Esophagus mucosa (tissue), 1 donor: ENCODE measurements at regions not wholly inside any gene's neighbourhood (a gene's known extent, or its start where the extent isn't known, plus 50 kb on each side); places are given as distances from the start of the nearest gene placed in this dataset.

Experiments
- ATAC-seq: fragments of 200-7000 bp; cut with Tn5 transposase; one replicate; pipeline ENCODE4 v1.9.1; 2020
- donor health status: DM: yes; HTN: yes; CAD: no.

- ATAC-seq: no peak
These were observed 476.5 kb upstream of the IGFBP3 start for GRCh38 chr7:46397591-46397990.

DNA sequence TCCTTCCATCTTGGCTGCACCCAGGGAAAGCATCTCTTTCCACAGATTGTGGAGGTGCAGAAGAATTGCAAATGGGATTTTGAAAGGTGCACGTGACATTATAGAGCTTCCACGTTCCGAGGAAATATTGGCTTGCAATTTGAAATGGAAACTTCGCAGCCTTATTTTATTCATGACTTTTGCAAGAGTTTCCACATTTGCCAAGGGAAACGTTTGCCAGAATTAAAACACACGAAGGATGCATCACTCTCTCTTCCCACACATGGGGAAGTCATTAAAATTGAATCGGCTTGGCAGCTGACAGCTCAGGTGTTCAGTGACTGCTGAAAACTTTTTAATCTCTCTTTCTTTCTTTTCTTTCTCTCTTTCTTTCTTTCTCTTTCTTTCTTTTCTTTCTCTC is 475.4 kb upstream of the IGFBP3 start:
- no peak for ATAC-seq

GRCh38 chr7:46393142-46393541 is 472.1 kb upstream of the IGFBP3 start:
- no peak for ATAC-seq

DNA sequence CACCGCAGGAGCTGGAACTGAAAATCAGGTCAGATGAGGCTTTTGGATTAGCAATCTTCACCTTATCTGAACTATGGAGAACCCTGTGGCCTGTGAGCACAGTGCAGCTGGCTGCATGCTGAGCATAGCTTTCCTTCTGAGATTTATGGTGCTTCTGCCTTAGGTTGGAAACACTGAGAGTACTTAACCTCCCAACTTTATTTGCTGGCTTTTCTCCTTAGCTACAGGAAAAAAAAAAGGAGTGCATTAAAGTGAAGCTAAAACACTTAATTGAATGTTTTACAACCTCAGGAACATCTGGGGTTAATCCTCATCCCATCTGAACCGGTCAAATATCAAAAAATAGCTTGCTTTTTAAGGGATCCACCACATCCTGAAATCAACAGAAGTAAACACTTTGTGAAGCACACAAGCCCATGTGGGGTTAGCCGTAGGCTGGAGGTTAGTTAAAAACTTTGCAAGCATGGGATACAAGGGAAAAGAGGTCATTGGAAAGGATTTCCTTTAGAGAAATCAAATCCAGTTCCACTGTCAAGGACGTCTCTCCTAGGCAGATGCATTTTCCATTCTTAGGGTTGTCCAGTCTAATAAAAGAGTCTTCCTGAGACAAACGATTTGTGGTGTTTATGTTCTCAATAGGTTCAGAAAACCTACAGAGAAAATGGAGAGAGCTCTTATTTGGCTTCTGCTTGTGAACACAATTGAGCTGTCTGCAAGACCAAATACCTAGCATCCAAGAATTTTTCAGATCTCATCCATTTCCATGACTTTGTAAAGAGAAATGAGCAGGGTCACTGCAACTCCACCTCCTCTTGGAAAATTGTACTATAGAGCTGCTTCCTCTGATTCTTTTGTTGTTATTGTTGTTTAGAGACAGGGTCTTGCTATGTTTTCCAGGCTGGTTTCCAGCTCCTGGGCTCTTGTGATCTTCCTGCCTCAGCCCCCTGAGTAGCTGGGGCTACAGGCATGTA is 470.4 kb upstream of the IGFBP3 start:
- ATAC-seq: no peak

DNA sequence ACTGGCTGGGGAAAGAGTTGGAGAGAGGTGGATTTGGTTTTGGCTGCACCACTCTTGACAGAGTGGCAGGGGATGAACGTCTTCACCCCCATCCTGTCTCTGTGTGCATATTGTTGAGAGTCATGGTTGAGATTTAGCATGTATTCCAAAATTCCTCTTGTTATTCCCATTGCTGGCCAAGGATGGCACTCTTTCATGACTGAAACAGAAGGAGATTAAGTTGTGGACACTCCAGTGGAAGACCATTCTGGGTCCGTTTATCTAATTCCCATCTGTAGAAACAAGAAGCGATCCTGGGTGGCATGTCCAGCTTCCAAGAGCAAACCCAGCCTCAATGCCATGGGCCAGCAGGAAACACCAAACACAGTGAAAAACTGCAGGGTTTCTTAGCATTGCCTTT is 469.0 kb upstream of the IGFBP3 start:
- ATAC-seq: no peak

DNA sequence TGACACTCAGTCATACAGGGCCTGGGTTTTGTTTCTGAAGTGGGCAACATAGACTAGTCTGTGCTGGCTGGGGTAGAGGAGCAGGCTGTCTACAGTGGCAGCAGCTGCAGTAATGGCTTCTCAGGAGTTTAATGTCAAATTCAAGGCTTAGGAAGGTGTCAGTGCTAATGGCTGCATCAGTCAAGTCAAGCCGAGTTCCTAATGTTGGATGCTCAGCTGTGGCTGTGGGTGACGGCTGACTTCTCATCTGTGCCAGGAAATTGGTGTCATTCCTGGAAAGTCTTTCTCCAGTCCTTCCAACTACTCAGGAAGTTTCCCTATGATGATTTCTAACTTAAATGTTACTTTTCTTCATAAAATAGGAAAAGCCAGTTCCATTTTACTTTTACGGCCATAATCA is 468.1 kb upstream of the IGFBP3 start:
- ATAC-seq: no peak

GRCh38 chr7:46387646-46388045 is 466.6 kb upstream of the IGFBP3 start:
- no peak for ATAC-seq

GRCh38 chr7:46386428-46387399 is 465.6 kb upstream of the IGFBP3 start:
- no peak for ATAC-seq

- ATAC-seq: no peak
These were observed 464.7 kb upstream of the IGFBP3 start for GRCh38 chr7:46385662-46386309.

- no peak for ATAC-seq
These were observed 462.5 kb upstream of the IGFBP3 start for GRCh38 chr7:46383605-46384004.

DNA sequence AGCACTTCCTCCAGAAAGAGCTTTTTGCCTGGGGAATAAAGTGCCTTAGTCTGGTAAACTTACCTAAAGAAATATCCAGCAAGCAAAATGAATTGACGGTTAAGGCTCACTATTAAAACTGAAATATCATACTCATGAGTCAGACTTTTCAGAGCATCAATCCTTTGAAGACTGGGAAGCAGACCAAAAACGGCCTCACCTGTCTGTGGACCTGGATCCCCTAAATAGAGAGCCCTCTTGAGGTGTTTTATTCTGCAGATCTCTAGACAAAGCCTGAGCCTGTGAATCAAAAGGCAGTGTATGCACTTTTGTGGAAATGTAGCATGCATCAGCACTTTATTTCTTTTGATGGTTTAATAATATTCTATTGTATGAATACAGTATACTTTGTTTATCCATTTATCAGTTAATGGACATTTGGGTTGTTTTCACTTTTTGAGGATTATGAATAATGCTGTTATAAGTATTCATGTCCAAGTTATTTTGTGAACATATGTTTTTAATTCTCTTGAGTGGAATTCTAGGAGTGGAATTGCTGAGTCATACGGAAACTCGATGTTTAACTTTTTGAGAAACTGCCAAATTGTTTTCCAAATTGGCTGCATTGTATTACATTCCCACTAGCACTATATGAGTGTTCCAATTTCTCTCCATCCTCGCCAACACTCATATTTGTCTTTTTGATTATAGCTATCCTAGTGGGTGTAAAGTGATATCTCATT is 449.0 kb upstream of the IGFBP3 start:
- peak; percentile 60 for ATAC-seq

DNA sequence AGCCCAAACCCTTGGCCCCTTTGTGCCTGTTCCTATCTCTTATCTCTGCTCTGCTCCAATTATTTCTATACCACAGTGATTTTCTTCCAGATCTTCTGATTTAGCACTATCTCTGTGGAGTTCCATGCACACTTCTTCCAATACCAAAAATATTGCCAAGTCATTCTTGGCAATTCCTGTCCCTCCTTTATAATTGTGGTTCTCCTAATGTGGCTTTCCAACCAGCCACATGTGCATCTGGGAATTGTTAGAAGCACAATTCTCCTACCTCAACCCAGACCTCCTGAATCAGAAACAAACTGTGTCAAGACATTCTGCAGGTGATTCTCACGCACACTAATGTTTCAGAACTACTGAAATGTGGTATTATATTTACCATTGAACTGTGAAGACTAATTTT is 447.8 kb upstream of the IGFBP3 start:
- no peak for ATAC-seq

DNA sequence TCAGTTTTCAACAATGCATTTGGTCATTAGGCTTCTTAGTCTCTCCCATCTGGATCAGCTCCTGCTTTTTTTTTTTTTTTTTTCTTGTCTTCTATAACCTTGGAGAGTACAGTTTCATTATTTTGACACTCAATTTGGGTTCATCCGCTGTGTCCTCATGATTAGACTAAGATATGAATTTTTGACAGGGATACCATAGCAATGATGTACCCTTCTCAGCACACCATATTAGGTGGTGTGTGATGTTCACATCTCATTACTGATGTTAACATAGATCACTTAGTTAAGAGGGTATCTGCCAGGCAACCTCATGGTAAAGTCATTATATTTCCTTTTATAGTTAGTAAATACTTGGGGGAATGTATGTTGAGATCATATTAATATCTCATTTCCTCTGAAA is 445.5 kb upstream of the IGFBP3 start:
- no peak for ATAC-seq

- no peak for ATAC-seq
These were observed 442.6 kb upstream of the IGFBP3 start for GRCh38 chr7:46363688-46364087.

GRCh38 chr7:46360811-46361210 is 439.7 kb upstream of the IGFBP3 start:
- ATAC-seq: no peak

GRCh38 chr7:46360296-46360695 is 439.2 kb upstream of the IGFBP3 start:
- ATAC-seq: no peak

- ATAC-seq: no peak
These were observed 436.8 kb upstream of the IGFBP3 start for GRCh38 chr7:46357851-46358250.

DNA sequence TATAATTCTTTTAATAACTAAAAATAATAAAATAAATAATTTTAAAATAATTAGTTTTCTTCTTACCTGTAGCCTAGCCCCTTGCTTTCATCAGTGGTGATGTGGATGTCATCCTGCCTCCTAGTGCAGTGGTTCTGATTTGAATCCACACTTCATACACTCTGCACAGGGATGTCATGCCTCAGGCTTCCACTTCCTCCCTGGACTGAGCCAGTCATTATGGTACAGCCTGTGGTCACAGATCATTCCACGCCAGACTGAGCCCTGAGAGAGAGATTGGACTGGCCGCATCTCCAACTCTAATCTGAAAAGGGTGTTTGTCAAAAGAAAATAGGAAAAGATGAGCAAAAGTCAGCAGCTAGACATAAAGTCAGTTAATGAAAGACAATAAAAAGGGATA is 436.2 kb upstream of the IGFBP3 start:
- no peak for ATAC-seq

DNA sequence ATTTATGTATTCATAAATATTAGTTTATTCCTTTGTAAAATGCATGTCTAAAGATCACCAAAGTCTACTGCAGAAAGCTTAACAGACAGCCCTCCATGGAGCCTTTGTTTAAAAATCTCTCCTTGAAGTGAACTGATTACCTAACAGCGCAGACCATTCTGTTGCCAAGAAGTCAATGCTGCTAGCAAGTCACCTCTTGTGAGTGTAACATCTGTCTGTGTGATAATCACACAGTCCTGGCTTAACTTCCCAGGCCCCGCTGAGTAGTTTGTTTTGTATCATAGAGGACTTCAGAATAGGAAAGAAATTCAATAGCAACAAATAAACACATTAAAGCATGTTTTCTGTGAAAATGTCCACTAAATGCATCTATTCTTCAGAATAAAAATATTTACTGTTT is 435.3 kb upstream of the IGFBP3 start:
- no peak for ATAC-seq

- no peak for ATAC-seq
These were observed 434.3 kb upstream of the IGFBP3 start for GRCh38 chr7:46355331-46355730.

- ATAC-seq: no peak
These were observed 431.2 kb upstream of the IGFBP3 start for GRCh38 chr7:46352004-46352954.
